Adrenal gland (tissue), 5 donors: ENCODE measurements at regions not wholly inside any gene's neighbourhood (a gene's known extent, or its start where the extent isn't known, plus 50 kb on each side); places are given as distances from the start of the nearest gene placed in this dataset.

Source experiments
- POLR2A ChIP-seq, 2 donors: fragments of 450-650 bp; IDR thresholded peaks; one replicate each; pipeline ENCODE4 v1.6.1; 2017; ENCODE audit warnings: antibody characterized with exemption in 2 of 2, mild to moderate bottlenecking in 2 of 2, moderate library complexity in 1 of 2
- TF ChIP-seq, protein P1 (sequence below), 6 experiments: fragments of 450-650 bp in 4 of 6; fragments of 200-600 bp in 2 of 6; sonication (generic) in 1 of 6; IDR thresholded peaks; 1 replicate in 5 of 6; 2 replicates in 1 of 6; pipeline versions ENCODE4 v1.5.1 to v1.8.0; 2016 to 2021; ENCODE audit warnings: antibody characterized with exemption in 6 of 6, mild to moderate bottlenecking in 2 of 6, moderate library complexity in 1 of 6
- donor health status: DM: no; HTN: no; CAD: no.

DNA sequence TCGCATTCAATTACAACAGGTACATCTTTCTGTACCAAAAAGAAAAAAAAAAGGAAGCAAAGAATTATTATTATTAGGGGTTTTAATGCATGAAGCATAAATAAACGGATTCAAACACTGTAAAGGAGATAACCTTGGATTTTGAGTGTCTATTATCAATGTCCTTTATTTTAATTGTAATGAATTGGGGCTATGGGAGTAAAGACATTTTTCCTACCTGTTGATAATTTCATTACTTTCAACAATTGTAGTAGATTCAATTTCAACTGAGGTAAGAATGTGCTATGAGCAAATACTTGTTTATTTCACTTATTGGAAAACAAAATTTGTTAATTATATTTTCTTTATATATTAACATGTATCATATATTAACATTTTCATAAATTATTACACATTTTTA is 855.6 kb downstream of the KCNJ2 start:
- TF ChIP-seq, protein P1, sequence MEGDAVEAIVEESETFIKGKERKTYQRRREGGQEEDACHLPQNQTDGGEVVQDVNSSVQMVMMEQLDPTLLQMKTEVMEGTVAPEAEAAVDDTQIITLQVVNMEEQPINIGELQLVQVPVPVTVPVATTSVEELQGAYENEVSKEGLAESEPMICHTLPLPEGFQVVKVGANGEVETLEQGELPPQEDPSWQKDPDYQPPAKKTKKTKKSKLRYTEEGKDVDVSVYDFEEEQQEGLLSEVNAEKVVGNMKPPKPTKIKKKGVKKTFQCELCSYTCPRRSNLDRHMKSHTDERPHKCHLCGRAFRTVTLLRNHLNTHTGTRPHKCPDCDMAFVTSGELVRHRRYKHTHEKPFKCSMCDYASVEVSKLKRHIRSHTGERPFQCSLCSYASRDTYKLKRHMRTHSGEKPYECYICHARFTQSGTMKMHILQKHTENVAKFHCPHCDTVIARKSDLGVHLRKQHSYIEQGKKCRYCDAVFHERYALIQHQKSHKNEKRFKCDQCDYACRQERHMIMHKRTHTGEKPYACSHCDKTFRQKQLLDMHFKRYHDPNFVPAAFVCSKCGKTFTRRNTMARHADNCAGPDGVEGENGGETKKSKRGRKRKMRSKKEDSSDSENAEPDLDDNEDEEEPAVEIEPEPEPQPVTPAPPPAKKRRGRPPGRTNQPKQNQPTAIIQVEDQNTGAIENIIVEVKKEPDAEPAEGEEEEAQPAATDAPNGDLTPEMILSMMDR (IDR thresholded peaks at IDR 0.05): no peak
- no peak for TF ChIP-seq POLR2A (IDR thresholded peaks at IDR 0.05)
